ENCODE measurements at regions not wholly inside any gene's neighbourhood (a gene's known extent, or its start where the extent isn't known, plus 50 kb on each side); places are given as distances from the start of the nearest gene placed in this dataset.

GRCh38 chr18:24660956-24661355, 200.5 kb downstream of the HRH4 start:
- TF ChIP-seq, protein P1, sequence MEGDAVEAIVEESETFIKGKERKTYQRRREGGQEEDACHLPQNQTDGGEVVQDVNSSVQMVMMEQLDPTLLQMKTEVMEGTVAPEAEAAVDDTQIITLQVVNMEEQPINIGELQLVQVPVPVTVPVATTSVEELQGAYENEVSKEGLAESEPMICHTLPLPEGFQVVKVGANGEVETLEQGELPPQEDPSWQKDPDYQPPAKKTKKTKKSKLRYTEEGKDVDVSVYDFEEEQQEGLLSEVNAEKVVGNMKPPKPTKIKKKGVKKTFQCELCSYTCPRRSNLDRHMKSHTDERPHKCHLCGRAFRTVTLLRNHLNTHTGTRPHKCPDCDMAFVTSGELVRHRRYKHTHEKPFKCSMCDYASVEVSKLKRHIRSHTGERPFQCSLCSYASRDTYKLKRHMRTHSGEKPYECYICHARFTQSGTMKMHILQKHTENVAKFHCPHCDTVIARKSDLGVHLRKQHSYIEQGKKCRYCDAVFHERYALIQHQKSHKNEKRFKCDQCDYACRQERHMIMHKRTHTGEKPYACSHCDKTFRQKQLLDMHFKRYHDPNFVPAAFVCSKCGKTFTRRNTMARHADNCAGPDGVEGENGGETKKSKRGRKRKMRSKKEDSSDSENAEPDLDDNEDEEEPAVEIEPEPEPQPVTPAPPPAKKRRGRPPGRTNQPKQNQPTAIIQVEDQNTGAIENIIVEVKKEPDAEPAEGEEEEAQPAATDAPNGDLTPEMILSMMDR (conservative IDR thresholded peaks at IDR 0.05; ENCODE audit: low read length) = no peak
- no peak for TF ChIP-seq EZH2phosphoT487 (IDR thresholded peaks at IDR 0.05; ENCODE audit: borderline replicate concordance)

Measured in Loucy (cell line).